Progenitor cell of endocrine pancreas (in vitro differentiated cells): ENCODE measurements at regions not wholly inside any gene's neighbourhood (a gene's known extent, or its start where the extent isn't known, plus 50 kb on each side); places are given as distances from the start of the nearest gene placed in this dataset.
"Not testable (repeated sequence)": the region's sequence is repeated elsewhere in the genome, so short reads cannot be mapped to it uniquely, and the experiment has no call there.

Experiments used
- DNase-seq: peaks from one replicate; pipeline ENCODE4 v3.0.0; 2021; ENCODE audit warnings: low spot score; ENCODE audit not compliant: unreplicated experiment
- H3K27ac Mint-ChIP-seq: 2 replicates; pipeline ENCODE4 v1.8.0; 2021; ENCODE audit warnings: mild to moderate bottlenecking, moderate library complexity, mixed read lengths
- H3K27me3 Mint-ChIP-seq: 2 replicates; pipeline ENCODE4 v1.8.0; 2021; ENCODE audit warnings: mixed read lengths
- H3K36me3 Mint-ChIP-seq: 2 replicates; pipeline ENCODE4 v1.8.0; 2022; ENCODE audit warnings: mixed read lengths; ENCODE audit not compliant: insufficient read depth
- H3K4me1 Mint-ChIP-seq: 2 replicates; pipeline ENCODE4 v1.8.0; 2021; ENCODE audit warnings: low read depth, mixed read lengths
- H3K4me3 Mint-ChIP-seq: 2 replicates; pipeline ENCODE4 v1.8.0; 2021; ENCODE audit warnings: low read depth, mild to moderate bottlenecking, moderate library complexity, mixed read lengths
- H3K9me3 Mint-ChIP-seq: 2 replicates; pipeline ENCODE4 v1.8.0; 2021; ENCODE audit warnings: low read depth, mixed read lengths
- CTCF ChIP-seq: fragments of 200-600 bp; sonication (generic); IDR thresholded peaks from one replicate; pipeline ENCODE4 v1.5.0; 2021; ENCODE audit warnings: antibody characterized with exemption, mild to moderate bottlenecking; ENCODE audit not compliant: unreplicated experiment

DNA sequence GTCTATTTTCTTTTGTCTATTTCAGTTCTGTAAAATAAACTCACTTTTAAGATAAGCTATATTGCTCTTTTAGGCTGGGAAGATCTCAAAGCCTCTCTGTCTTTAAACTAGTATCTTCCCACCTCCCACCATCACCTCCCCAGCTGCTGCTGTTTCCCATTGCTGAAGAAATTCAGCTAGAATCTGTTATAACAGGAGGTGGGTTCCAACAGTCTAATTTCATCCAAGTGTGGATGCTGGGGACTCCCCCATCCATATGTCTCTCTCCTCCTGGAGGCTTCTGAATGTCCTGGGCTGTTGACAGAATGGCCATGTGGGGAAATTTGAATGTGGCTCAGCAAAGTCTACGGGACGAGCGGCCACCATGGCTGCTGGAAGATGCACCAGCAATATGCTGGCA, 301.0 kb downstream of the RASEF start:
- H3K27me3 Mint-ChIP-seq = peaks cover 8% of the 10 kb centered on the region
- peaks cover 2% of the 10 kb centered on the region for H3K36me3 Mint-ChIP-seq
- DNase-seq = no peak
- no peak overlapping the region for H3K27ac Mint-ChIP-seq
- no peak overlapping the region for H3K4me3 Mint-ChIP-seq
- H3K9me3 Mint-ChIP-seq = peaks cover 5% of the 10 kb centered on the region
- H3K4me1 Mint-ChIP-seq = peaks cover 20% of the 10 kb centered on the region
- no peak for TF ChIP-seq CTCF

GRCh38 chr9:82763656-82764055, 299.3 kb downstream of the RASEF start:
- no peaks in the 10 kb centered on the region for H3K36me3 Mint-ChIP-seq
- DNase-seq = no peak
- no peaks in the 10 kb centered on the region for H3K9me3 Mint-ChIP-seq
- no peak overlapping the region for H3K27ac Mint-ChIP-seq
- TF ChIP-seq CTCF = peak; percentile 27
- H3K4me1 Mint-ChIP-seq = peaks cover 20% of the 10 kb centered on the region
- no peak overlapping the region for H3K4me3 Mint-ChIP-seq
- peaks cover 8% of the 10 kb centered on the region for H3K27me3 Mint-ChIP-seq

GRCh38 chr9:82764061-82764668, 298.8 kb downstream of the RASEF start:
- H3K27ac Mint-ChIP-seq = no peak overlapping the region
- TF ChIP-seq CTCF = no peak

GRCh38 chr9:82774707-82775231, 288.2 kb downstream of the RASEF start:
- peak overlapping the region; percentile 56 for H3K27ac Mint-ChIP-seq
- not testable (repeated sequence) for H3K36me3 Mint-ChIP-seq, H3K9me3 Mint-ChIP-seq, H3K4me1 Mint-ChIP-seq, H3K4me3 Mint-ChIP-seq, DNase-seq, H3K27me3 Mint-ChIP-seq

More at GRCh38 chr9:82764061-82764668, 298.8 kb downstream of the RASEF start:
- H3K4me3 Mint-ChIP-seq = no peak overlapping the region
- H3K27me3 Mint-ChIP-seq = peaks cover 8% of the 10 kb centered on the region
- peaks cover 20% of the 10 kb centered on the region for H3K4me1 Mint-ChIP-seq
- H3K36me3 Mint-ChIP-seq = no peaks in the 10 kb centered on the region
- no peaks in the 10 kb centered on the region for H3K9me3 Mint-ChIP-seq
- DNase-seq = no peak

DNA sequence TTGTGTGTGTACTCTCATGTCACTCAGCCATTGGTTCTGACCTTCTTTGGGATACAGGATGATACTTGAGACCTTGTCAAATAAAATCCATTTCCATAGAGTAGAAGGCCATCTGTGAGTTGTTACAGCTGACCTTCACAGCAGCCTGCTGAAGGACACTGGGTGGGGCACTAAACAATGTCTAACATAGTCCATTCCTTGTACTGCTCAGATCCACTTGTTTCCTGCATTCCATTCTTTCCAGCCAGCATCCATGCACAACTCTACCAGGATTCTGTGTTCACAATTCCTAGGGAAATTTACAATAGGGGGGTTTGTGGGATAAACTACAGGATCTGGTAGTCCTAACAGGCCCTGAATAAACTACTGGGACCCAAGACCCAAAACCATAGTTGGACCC, 286.4 kb downstream of the RASEF start:
- Mint-ChIP-seq H3K36me3 (no peaks in the 10 kb centered on the region), H3K4me1 (no peaks in the 10 kb centered on the region)
- DNase-seq = no peak

More for the DNA sequence above, 286.4 kb downstream of the RASEF start:
- H3K27ac Mint-ChIP-seq = no peak overlapping the region
- H3K9me3 Mint-ChIP-seq = no peaks in the 10 kb centered on the region
- H3K4me3 Mint-ChIP-seq = no peak overlapping the region
- TF ChIP-seq CTCF = no peak
- no peaks in the 10 kb centered on the region for H3K27me3 Mint-ChIP-seq
